ENCODE measurements at regions not wholly inside any gene's neighbourhood (a gene's known extent, or its start where the extent isn't known, plus 50 kb on each side); places are given as distances from the start of the nearest gene placed in this dataset.

DNA sequence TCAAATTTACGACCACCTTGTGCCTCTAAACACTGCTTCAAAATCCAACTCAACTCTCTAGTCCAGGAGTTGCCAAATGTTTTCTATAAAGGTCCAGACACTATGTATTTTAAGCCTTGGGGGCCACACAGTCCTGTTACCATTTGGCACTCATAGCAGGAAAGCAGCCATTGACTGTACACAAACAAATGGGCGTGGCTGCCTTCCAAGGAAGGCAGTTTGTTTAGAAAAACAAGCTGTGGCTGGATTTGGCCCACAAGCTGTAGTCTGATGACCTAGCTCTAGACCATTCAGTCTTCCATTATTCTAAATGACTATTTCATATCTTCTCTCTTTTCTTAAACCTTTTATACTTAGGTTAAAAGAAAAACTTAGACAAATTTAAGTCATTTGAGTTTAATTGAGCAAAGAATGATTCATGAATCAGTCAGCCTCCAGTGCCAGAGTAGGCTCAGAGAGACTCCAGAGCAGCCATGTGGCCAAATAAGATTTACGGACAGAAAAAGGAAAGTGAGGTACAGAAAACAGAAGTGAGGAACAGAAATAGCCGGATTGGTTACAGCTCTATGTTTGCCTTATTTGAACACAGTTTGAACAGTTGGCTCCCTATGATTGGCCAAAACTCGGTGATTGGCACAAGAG is 825.8 kb upstream of the LCORL start:
- ChIA-PET CTCF (interaction anchor here (0.8 kb wide), 1 partner anchor 259 kb away, joined by 6 read pairs; no protein-coding TSS in a partner anchor), POLR2A (ENCODE audit: low non-redundant PET) (no interaction called here)
- no peak overlapping the region for H3K27ac ChIP-seq
- TF ChIP-seq, protein P1, sequence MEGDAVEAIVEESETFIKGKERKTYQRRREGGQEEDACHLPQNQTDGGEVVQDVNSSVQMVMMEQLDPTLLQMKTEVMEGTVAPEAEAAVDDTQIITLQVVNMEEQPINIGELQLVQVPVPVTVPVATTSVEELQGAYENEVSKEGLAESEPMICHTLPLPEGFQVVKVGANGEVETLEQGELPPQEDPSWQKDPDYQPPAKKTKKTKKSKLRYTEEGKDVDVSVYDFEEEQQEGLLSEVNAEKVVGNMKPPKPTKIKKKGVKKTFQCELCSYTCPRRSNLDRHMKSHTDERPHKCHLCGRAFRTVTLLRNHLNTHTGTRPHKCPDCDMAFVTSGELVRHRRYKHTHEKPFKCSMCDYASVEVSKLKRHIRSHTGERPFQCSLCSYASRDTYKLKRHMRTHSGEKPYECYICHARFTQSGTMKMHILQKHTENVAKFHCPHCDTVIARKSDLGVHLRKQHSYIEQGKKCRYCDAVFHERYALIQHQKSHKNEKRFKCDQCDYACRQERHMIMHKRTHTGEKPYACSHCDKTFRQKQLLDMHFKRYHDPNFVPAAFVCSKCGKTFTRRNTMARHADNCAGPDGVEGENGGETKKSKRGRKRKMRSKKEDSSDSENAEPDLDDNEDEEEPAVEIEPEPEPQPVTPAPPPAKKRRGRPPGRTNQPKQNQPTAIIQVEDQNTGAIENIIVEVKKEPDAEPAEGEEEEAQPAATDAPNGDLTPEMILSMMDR (conservative IDR thresholded peaks at IDR 0.05; ENCODE audit: low read depth) = no peak
- no peak for DNase-seq (ENCODE audit: low spot score)

GRCh38 chr4:18846313-18846712 is 824.8 kb upstream of the LCORL start:
- POLR2A ChIA-PET (ENCODE audit: low non-redundant PET) = no interaction called here
- CTCF ChIA-PET = interaction anchor here (0.5 kb wide), 1 partner anchor 178 kb away, joined by 4 read pairs; no protein-coding TSS in a partner anchor
- no peak overlapping the region for H3K27ac ChIP-seq
- TF ChIP-seq, protein P1 (conservative IDR thresholded peaks at IDR 0.05; ENCODE audit: low read depth) = no peak
- no peak for DNase-seq (ENCODE audit: low spot score)

GRCh38 chr4:18844726-18845125 is 823.2 kb upstream of the LCORL start:
- TF ChIP-seq, protein P1 (conservative IDR thresholded peaks at IDR 0.05; ENCODE audit: low read depth) = no peak
- H3K27ac ChIP-seq = no peak overlapping the region
- ChIA-PET POLR2A (ENCODE audit: low non-redundant PET) (no interaction called here), CTCF (no interaction called here)
- no peak for DNase-seq (ENCODE audit: low spot score)

GRCh38 chr4:18842431-18842830 is 820.9 kb upstream of the LCORL start:
- TF ChIP-seq, protein P1 (conservative IDR thresholded peaks at IDR 0.05; ENCODE audit: low read depth) = no peak
- ChIA-PET POLR2A (ENCODE audit: low non-redundant PET) (no interaction called here), CTCF (interaction anchor here (0.7 kb wide), 1 partner anchor 67 kb away, joined by 3 read pairs; no protein-coding TSS in a partner anchor)
- H3K27ac ChIP-seq = no peak overlapping the region
- DNase-seq (ENCODE audit: low spot score) = no peak

- no peak for DNase-seq (ENCODE audit: low spot score)
- ChIA-PET POLR2A (ENCODE audit: low non-redundant PET) (no interaction called here), CTCF (no interaction called here)
- no peak overlapping the region for H3K27ac ChIP-seq
- TF ChIP-seq, protein P1 (conservative IDR thresholded peaks at IDR 0.05; ENCODE audit: low read depth) = no peak
Measured at GRCh38 chr4:18840481-18840880, 818.9 kb upstream of the LCORL start.

GRCh38 chr4:18816228-18816895 is 794.8 kb upstream of the LCORL start:
- TF ChIP-seq, protein P1 (conservative IDR thresholded peaks at IDR 0.05; ENCODE audit: low read depth) = no peak
- no peak for DNase-seq (ENCODE audit: low spot score)
- CTCF ChIA-PET = no interaction called here
- POLR2A ChIA-PET (ENCODE audit: low non-redundant PET) = no interaction called here
- H3K27ac ChIP-seq = no peak overlapping the region
